Neural cell (in vitro differentiated cells): ENCODE measurements at regions not wholly inside any gene's neighbourhood (a gene's known extent, or its start where the extent isn't known, plus 50 kb on each side); places are given as distances from the start of the nearest gene placed in this dataset.

Source experiments
- H2AFZ ChIP-seq: fragments of 200-600, 300-800 bp; sonication (generic), shearing (Covaris generic); 2 replicates; pipeline ENCODE4 v1.6.0; 2014; ENCODE audit warnings: low read depth, mild to moderate bottlenecking, antibody characterized with exemption, low read length, moderate library complexity
- H3F3A ChIP-seq: fragments of 200-600 bp; shearing (Covaris generic); 2 replicates; pipeline ENCODE4 v1.6.1; 2016; ENCODE audit warnings: mild to moderate bottlenecking, moderate library complexity, mixed read lengths, antibody characterized with exemption, low read length; ENCODE audit not compliant: insufficient read depth, poor library complexity, severe bottlenecking
- H3K27ac ChIP-seq: fragments of 200-600, 300-800 bp; sonication (generic), shearing (Covaris generic); 2 replicates; pipeline ENCODE4 v1.5.1; 2014; ENCODE audit warnings: mild to moderate bottlenecking, low read length, moderate library complexity
- H3K27me3 ChIP-seq: fragments of 300-800, 200-600 bp; sonication (generic), shearing (Covaris generic); 2 replicates; pipeline ENCODE4 v1.6.0; 2014; ENCODE audit warnings: mild to moderate bottlenecking, low read depth, low read length, moderate library complexity; ENCODE audit not compliant: insufficient read depth
- H3K36me3 ChIP-seq: fragments of 300-800, 200-600 bp; sonication (generic), shearing (Covaris generic); 2 replicates; pipeline ENCODE4 v1.5.1; 2014; ENCODE audit warnings: mild to moderate bottlenecking, antibody characterized with exemption, low read length, moderate library complexity; ENCODE audit not compliant: insufficient read depth
- H3K4me2 ChIP-seq: fragments of 300-800, 200-600 bp; sonication (generic), shearing (Covaris generic); 2 replicates; pipeline ENCODE4 v1.6.0; 2014; ENCODE audit warnings: mild to moderate bottlenecking, low read length
- H3K4me3 ChIP-seq: fragments of 300-800, 200-600 bp; sonication (generic), shearing (Covaris generic); 2 replicates; pipeline ENCODE4 v1.5.1; 2014; ENCODE audit warnings: mild to moderate bottlenecking, low read length, moderate library complexity
- H3K79me2 ChIP-seq: fragments of 200-600 bp; shearing (Covaris generic); replicated peaks from 2 replicates; pipeline ENCODE4 v1.6.0; 2014; ENCODE audit warnings: mild to moderate bottlenecking, low read length, moderate library complexity; ENCODE audit not compliant: insufficient read depth
- H3K9ac ChIP-seq: fragments of 300-800, 200-600 bp; sonication (generic), shearing (Covaris generic); 2 replicates; pipeline ENCODE4 v1.6.1; 2016; ENCODE audit warnings: mild to moderate bottlenecking, low read length, mixed read lengths
- H3K9me2 ChIP-seq: fragments of 200-600 bp; shearing (Covaris generic); 2 replicates; pipeline ENCODE4 v1.6.1; 2016; ENCODE audit warnings: mild to moderate bottlenecking, low read length, mixed read lengths; ENCODE audit not compliant: insufficient read depth
- H3K9me3 ChIP-seq: fragments of 200-600, 300-800 bp; sonication (generic), shearing (Covaris generic); 2 replicates; pipeline ENCODE4 v1.6.1; 2016; ENCODE audit warnings: mild to moderate bottlenecking, mixed run types, low read length, moderate library complexity, mixed read lengths
- H4K20me1 ChIP-seq: fragments of 200-600 bp; shearing (Covaris generic); 2 replicates; pipeline ENCODE4 v1.6.1; 2016; ENCODE audit warnings: mild to moderate bottlenecking, mixed run types; ENCODE audit not compliant: insufficient read depth
- CTCF ChIP-seq: fragments of 450-650 bp; IDR thresholded peaks from 2 replicates; pipeline ENCODE4 v1.5.1; 2014; ENCODE audit warnings: antibody characterized with exemption, mild to moderate bottlenecking, moderate library complexity; ENCODE audit not compliant: poor library complexity, severe bottlenecking
- EP300 ChIP-seq: fragments of 450-650 bp; conservative IDR thresholded peaks from 2 replicates; pipeline ENCODE4 v1.6.1; 2014; ENCODE audit warnings: antibody characterized with exemption, mild to moderate bottlenecking, moderate library complexity; ENCODE audit not compliant: poor library complexity, severe bottlenecking
- EZH2 ChIP-seq: fragments of 200-600, 300-800 bp; shearing (Covaris generic), sonication (generic); IDR thresholded peaks from 2 replicates; pipeline ENCODE4 v1.6.1; 2014; ENCODE audit warnings: antibody characterized with exemption, low read length, borderline replicate concordance, mild to moderate bottlenecking; ENCODE audit not compliant: insufficient read depth, poor library complexity, severe bottlenecking
- MXI1 ChIP-seq: fragments of 450-650 bp; conservative IDR thresholded peaks from 2 replicates; pipeline ENCODE4 v1.6.1; 2014; ENCODE audit warnings: antibody characterized with exemption, mild to moderate bottlenecking; ENCODE audit not compliant: poor library complexity, severe bottlenecking
- POLR2AphosphoS5 ChIP-seq: IDR thresholded peaks from 2 replicates; pipeline ENCODE4 v1.6.1; 2012
- RAD21 ChIP-seq: fragments of 450-650 bp; conservative IDR thresholded peaks from 2 replicates; pipeline ENCODE4 v1.6.1; 2014; ENCODE audit warnings: antibody characterized with exemption, mild to moderate bottlenecking, moderate library complexity
- REST ChIP-seq: IDR thresholded peaks from 2 replicates; pipeline ENCODE4 v1.6.1; 2012; ENCODE audit warnings: borderline replicate concordance
- SMC3 ChIP-seq: fragments of 450-650 bp; conservative IDR thresholded peaks from 2 replicates; pipeline ENCODE4 v1.6.1; 2014; ENCODE audit warnings: antibody characterized with exemption, mild to moderate bottlenecking, moderate library complexity; ENCODE audit not compliant: poor library complexity
- TAF1 ChIP-seq: IDR thresholded peaks from 2 replicates; pipeline ENCODE4 v1.6.1; 2012; ENCODE audit warnings: low read depth

DNA sequence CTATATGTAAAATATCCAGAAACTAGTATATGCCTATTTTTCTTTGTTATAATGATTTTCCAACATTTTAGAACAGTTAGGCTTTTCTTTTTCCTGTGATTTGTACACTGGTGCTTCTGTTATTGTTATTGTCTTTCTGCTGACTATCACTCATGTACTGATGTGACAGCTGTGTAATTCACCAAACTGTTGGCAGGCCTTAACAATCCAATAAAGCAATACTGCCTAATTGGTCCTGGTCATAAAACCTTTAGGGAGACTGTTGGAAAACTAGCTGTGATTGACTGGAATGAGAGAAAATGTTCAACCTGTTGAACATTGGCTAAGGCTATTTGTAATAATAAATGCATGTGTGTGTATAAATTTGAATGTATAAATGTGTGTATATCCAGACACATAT lies 956.6 kb downstream of the REEP3 start:
- Histone ChIP-seq H3K9ac (no peak overlapping the region), H3K9me3 (no peaks in the 10 kb centered on the region), H3K4me2 (no peak overlapping the region), H3F3A (no peaks in the 10 kb centered on the region), H3K27me3 (no peaks in the 10 kb centered on the region), H3K27ac (no peak overlapping the region), H3K4me3 (no peak overlapping the region), H2AFZ (no peak overlapping the region), H3K79me2 (no peaks in the 10 kb centered on the region), H3K9me2 (no peaks in the 10 kb centered on the region), H4K20me1 (no peaks in the 10 kb centered on the region), H3K36me3 (no peaks in the 10 kb centered on the region)
- TF ChIP-seq REST (no peak), EZH2 (no peak), POLR2AphosphoS5 (no peak), MXI1 (no peak), CTCF (no peak)

DNA sequence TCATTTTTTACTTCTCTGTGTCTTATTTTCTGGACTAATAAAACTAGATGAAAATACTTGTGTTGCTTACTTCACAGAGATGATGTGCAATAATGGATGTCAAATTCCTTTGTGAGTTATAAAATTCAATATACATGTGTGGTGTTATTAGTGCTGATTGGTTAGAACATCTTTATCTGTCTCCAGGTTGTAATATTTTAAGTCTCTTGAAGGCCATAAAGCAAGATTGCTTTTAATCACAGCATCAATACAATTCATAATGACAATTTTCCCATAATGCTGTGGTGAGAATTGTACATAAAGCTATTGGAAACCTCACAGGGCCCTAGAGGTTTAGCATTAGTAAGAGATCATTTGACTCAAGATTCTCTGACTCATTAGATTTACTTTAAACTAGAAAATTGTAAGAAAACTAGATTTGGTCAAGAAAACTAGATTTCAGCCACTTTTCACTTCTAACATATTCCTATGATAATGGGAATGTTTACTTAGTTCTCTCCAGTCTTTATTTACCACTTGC lies 963.7 kb downstream of the REEP3 start:
- Histone ChIP-seq H3K4me2 (no peak overlapping the region), H3F3A (no peaks in the 10 kb centered on the region), H4K20me1 (no peaks in the 10 kb centered on the region), H3K27me3 (no peaks in the 10 kb centered on the region), H2AFZ (no peak overlapping the region), H3K9ac (no peak overlapping the region), H3K79me2 (no peaks in the 10 kb centered on the region), H3K4me3 (no peak overlapping the region), H3K27ac (no peak overlapping the region), H3K9me2 (no peaks in the 10 kb centered on the region), H3K9me3 (no peaks in the 10 kb centered on the region), H3K36me3 (no peaks in the 10 kb centered on the region)
- no peak for TF ChIP-seq TAF1
- no peak for TF ChIP-seq MXI1
- TF ChIP-seq EP300 = no peak

DNA sequence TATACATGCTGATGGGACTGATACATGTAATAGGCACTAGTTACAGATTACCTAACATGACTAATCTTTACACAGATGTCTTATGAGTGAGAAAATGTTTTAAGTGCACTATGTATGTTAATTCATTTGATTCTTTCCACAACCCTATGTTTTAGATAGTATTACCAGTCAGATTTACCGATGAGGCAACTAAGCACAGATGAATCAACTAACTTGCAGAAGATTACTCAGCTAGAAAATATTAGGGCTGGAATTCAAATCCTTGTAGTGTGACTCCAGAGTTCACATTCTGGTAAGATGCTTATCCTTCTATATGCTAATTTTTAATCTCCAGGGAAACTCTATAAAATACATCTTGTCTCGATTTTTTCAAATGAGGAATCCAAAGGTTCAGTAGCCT lies 964.9 kb downstream of the REEP3 start:
- Histone ChIP-seq H3K9me3 (no peaks in the 10 kb centered on the region), H2AFZ (no peak overlapping the region), H3K79me2 (no peaks in the 10 kb centered on the region), H3K27me3 (no peaks in the 10 kb centered on the region), H3K4me3 (no peak overlapping the region), H4K20me1 (no peaks in the 10 kb centered on the region), H3K9me2 (no peaks in the 10 kb centered on the region), H3F3A (no peaks in the 10 kb centered on the region), H3K27ac (no peak overlapping the region), H3K4me2 (no peak overlapping the region), H3K36me3 (no peaks in the 10 kb centered on the region), H3K9ac (no peak overlapping the region)
- TF ChIP-seq RAD21 (no peak), SMC3 (no peak), MXI1 (no peak), EP300 (no peak), REST (no peak), TAF1 (no peak), CTCF (no peak), EZH2 (no peak), POLR2AphosphoS5 (no peak)
